ENCODE measurements at regions not wholly inside any gene's neighbourhood (a gene's known extent, or its start where the extent isn't known, plus 50 kb on each side); places are given as distances from the start of the nearest gene placed in this dataset.

- TF ChIP-seq SUZ12 (IDR thresholded peaks at IDR 0.05; ENCODE audit: extremely low read depth, insufficient read depth, insufficient read length), result no peak
- no peak for TF ChIP-seq YY1 (IDR thresholded peaks at IDR 0.05; ENCODE audit: insufficient read depth, insufficient read length)
- TF ChIP-seq ZNF274 (IDR thresholded peaks at IDR 0.05; ENCODE audit: low read depth, low read length), result no peak
These were observed 788.5 kb downstream of the DTWD2 start for GRCh38 chr5:118199801-118200200.

Measured in NT2/D1 (cell line).